ENCODE measurements at regions not wholly inside any gene's neighbourhood (a gene's known extent, or its start where the extent isn't known, plus 50 kb on each side); places are given as distances from the start of the nearest gene placed in this dataset.
"Not testable (repeated sequence)": the region's sequence is repeated elsewhere in the genome, so short reads cannot be mapped to it uniquely, and the experiment has no call there.

DNA sequence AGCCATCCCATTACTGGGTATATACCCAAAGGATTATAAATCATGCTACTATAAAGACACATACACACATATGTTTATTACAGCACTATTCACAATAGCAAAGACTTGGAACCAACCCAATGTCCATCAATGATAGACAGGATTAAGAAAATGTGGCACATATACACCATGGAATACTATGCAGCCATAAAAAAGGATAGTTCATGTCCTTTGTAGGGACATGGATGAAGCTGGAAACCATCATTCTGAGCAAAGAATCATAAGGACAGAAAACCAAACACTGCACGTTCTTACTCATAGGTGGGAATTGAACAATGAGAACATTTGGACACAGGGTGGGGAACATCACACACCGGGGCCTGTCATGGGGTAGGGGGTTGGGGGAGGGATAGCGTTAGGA is 60.3 kb upstream of the NMU start:
- DNase-seq = not testable (repeated sequence)

DNA sequence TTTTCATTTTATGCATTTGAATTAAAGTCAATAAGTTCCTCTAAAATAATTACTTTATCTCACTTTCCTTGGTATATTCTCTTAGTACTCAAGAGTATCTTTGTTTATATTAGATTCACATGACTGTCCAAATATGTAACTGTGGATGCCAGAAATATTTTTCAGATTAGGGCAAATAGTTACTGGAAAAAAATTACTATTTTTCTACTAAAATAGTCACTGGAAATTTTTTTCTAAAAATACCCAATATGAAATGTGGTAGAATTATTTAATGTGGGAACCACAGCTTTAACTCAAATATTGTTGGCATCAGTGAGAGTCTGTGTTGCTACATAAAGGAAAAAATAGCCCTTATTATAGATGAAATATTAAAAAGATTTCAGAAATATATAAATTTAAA is 70.4 kb upstream of the NMU start:
- no peak for DNase-seq

DNA sequence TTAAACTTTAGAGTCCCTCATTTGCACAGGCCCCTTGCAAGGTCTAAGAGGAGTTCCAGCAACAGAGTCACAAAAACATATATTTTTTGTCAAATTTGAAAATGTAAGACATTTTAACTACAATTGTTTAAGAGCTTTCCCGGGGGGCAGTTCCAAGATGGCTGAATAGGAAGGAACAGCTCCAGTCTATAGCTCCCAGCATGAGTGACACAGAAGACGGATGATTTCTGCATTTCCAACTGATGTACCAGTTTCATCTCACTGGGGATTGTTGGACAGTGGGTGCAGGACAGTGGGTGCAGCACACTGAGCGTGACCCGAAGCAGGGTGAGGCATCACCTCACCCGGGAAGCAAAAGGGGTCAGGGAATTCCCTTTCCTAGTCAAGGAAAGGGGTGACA is 71.4 kb upstream of the NMU start:
- DNase-seq = no peak

DNA sequence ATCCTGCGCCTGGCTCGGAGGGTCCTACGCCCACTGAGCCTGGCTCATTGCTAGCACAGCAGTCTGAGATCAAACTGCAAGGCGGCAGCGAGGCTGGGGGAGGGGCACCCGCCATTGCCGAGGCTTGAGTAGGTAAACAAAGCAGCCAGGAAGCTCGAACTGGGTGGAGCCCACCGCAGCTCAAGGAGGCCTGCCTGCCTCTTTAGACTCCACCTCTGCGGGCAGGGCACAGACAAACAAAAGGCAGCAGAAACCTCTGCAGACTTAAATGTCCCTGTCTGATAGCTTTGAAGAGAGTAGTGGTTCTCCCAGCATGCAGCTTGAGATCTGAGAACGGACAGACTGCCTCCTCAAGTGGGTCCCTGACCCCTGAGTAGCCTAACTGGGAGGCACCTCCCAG is 71.9 kb upstream of the NMU start:
- DNase-seq = not testable (repeated sequence)

DNA sequence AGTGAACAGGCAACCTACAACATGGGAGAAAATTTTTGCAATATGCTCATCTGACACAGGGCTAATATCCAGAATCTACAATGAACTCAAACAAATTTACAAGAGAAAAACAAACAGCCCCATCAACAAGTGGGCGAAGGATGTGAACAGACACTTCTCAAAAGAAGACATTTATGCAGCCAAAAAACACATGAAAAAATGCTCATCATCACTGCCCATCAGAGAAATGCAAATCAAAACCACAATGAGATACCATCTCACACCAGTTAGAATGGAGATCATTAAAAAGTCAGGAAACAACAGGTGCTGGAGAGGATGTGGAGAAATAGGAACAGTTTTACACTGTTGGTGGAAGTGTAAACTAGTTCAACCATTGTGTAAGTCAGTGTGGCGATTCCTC is 76.7 kb upstream of the NMU start:
- not testable (repeated sequence) for DNase-seq

DNA sequence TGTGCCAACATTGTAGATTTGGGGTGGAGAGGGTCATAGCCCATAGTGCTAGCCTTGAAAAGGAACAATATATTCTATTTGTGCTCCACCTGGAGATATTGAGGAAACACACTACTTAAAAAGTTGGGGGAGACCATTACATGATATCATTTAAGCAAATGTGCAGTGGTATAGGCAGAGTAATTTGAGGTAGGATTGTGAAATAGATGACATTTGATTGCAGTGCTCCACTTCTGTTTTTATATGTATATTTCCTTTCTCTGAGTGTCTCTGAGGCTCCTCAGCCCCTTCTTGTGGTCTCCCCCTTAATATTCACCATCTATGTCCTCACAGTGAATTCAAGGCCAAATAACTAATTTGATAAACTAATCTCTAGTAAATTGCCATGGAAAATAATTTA is 85.6 kb upstream of the NMU start:
- DNase-seq = no peak

DNA sequence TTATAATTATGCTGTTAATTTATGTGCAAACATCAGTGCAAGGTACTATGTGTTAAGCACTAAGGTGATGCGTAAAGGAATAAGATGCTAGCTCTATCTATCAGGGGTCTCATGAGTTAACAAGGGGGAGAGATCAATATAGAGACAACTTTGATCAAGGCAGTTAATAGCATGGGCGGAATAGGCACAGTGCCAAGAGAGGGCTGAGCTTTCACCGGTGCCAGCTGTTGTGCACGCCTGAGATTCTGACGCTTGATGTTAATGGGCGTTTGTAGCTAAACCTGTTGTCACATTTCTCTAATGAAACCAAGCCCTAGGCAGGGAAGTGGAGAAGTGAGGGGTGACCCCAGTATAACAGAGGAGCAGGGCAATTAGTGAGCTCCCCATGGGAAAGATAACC is 86.0 kb upstream of the NMU start:
- no peak for DNase-seq

DNA sequence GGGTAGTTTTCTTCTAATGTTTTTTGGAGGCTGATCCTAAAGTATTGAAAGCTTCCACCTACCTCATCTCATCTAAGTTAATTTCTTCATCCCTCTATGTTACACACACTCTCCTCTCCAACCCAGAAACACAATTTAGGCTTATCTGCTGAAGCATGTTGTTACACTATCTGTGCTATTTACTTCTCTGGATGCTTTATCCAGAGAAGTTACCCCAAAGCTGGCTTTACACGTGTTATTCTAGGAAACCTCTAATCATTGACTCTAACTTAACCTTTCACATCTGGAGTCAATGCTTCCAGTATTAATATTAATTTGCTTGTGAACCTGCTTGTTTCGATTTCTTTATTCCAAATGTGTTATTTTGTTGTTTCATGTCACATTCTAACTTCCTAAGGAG is 87.3 kb upstream of the NMU start:
- DNase-seq = no peak

DNA sequence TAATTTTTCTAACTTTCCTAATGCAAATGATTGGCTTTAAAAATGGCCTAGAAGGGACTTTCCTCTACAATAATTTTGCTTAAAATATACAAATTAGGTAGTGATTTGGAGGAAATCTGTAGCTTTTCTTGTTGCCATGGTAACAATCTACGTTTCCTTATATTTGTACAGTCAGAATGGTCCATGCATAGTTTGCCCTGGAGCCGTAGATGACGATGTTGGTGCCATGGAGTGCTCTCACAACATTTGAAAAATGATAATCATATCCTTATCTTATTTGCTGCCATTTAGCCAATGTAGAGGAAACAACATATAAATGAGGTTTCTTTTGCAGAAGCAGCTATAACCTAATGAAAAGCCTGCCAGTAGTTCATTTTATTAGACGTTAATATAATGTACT is 89.0 kb upstream of the NMU start:
- DNase-seq = no peak

DNA sequence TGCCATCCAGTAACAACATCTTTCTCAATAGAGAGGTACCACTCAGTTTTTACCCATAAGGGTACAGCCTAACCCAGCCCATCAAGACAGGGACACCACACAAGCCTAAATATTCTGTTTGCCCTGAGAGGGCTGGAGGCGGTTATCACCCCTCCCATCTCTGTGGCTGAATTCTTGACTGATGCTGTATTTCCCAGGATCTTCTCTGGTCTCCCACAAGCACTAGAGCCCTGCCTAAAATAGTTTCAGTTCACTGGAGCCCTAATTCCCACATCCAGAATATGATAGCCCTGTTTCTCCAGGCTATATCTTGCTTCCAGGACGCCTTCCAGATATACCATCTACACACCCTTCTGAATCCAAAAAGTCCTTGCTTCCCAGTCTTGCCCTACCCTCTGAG is 91.6 kb upstream of the NMU start:
- no peak for DNase-seq

DNA sequence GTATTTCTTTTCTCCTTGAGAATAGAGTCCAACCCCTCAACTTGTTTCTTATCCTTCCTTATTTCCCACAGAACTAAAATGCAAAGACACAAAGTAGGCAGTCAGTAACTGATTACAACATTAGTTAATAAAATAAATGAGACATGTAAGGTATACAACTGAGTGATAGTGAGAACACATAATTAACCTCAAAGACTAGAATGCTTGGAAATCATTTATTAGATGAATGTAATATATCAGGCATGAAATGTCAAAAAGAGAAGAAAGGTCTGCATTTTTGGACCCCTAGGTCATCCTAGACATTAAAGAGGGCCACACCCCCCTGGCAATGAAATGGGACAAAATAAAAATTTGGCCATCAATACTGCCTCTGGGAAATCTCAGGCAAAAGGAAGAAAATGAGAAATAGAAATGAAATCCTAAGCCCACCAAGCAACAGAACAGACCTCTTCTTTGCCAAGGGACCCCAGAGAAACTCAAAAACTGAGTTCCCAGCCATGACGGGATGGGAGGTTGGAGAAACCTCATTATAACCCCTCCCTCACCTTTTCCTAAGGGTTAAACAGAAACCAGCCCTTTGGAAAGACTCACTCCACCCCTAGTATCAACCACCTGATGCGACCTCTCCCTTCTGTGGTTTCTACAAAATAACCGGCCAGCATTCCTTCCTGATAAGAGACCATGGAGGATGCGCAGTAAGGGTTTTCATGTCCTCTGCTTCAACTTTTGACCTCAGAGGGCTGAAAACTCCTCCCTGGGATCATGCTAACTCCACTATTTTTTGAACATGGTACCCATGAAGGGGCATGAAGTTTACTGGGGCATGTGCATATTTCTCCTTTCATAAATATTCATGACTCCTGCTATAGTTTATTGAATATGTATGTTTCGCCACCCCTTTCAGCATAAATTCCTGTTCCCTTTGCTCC is 90.0 kb upstream of the EXOC1L start:
- peak; percentile 24 for DNase-seq

DNA sequence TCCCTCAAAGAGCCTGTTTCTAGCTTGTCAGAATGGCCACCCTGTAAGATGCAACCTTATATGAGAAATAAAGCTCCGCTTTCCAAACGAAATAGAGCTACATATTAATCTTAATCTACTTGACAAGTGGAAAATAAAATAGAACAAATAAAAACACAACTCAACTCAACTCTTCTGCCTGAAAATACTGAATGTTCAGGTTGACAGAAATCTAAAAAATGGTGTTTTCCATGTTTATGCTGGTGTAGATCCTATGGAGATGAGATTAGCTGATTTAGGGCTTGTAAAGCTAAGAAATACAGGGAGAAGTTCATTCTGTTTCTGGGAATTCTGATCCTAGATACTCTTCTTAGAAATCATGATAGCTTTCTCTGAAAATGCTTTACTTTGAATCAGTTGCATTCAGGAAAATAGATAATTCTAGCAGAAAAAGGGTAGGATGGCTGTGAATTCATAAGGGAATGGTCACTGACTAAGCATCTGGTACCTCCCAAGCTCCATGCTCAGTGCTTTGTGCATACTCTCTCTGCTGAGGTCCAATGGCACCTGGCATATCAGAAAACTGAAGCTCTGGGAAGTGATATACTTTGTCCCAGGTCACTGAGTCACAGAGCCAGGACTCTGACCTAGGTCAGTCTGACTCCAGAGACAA is 89.2 kb upstream of the EXOC1L start:
- DNase-seq = no peak

DNA sequence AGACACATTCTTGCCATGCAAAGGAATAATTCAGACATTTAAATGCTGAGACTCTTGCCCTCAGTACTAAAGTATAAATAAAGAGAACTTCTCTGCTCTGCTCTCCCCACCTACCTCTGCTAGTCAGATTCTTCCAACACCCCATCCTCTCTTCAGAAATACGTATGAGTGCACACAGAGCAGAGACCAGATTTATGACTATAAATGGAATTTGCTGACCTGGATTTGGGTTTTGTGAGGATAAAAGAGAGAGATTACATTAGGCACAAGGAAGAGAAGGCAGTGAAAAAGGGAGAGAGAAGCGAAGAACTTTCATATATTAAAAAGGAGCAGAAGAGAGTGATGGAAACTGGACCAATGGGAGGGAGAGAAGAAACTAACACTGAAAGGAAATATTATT is 87.6 kb upstream of the EXOC1L start:
- no peak for DNase-seq

DNA sequence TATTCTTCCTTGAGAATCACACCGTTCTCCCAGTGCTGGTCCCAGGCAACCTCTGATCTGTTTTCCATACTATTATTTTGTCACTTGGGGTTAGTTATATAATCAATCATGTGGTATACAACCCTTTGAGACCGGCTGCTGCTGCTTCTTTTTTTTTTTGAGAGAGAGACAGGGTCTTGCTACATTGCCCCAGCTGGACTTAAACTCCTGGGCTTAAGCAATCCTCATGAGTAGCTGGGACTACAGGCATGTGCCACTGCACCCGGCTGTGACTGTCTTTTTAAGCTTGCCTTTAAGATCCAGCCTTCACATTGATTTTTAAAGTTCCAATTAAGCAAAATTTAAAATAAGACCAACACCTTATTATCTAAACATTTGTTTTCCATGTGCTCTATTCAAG is 86.7 kb upstream of the EXOC1L start:
- no peak for DNase-seq

DNA sequence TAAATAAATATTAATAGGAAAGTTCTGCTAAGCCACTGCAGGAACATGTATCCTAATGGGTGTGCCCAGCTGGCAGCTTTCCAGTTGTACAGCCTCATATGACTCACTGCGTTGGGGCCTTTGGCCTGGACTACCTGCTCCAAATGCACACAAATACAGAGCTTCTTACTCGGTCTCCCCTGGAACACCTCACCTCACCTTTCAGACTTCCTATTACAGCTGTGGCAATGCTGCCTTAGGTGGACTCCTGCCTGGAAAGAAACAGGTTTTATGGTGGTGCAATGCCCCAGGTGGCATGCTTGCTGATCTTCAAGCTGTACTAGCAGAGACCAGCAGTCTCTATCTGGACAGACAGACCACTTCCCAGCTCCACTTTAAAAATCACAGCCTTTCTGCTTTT is 85.7 kb upstream of the EXOC1L start:
- DNase-seq = no peak

DNA sequence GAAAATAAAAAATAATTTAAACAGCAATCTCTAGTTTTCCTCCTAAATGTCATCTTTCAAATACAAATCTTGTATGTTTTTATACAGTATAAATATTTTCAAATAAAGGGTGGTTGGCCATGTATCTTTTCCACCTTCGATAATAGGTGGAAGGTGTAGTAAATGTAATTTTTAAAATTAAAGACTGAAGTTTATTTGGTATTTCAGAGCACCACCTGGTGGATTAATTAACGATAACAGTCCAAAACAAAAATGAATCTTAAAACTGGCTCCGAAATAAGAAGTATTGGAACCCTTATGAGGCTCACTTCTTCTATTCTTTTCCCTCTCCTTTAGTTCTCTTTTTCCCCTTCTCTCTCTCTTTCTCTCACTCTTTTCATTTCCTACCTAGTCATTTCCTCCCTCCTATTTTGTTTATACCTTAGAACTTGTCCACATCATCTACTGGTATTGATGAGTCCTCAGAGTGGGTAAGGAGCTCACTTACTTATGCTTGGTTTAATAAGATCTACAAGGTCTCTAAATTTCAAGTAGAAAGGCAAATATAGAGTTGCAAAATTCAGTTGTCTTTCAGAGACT is 82.9 kb upstream of the EXOC1L start:
- no peak for DNase-seq

DNA sequence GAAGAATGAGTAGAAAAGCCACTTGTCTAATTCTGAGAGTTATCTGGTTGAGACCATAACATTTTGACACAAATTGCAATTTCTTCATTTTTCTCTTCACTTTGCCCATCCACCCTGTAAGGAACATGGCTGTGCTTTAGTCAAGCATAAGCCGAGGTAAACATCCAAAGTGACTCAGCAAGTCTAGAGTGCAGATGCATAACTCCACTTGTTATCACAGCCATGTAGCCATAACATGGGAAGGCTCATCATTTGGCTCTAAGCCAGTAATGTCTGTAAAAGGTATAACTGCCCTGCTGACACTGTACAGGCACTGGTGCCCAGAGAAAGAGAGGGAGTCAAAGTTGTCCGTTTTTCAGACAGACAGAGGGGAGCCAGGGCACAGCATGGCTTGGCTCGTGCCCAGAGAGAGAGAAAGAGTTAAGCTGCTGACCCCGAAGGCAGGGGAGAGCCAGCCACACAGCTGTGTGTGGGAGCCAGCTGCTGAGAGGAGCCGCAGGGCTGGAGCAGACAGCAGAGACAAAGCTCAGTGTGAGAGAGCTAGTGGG is 76.9 kb upstream of the EXOC1L start:
- DNase-seq = peak; percentile 28

DNA sequence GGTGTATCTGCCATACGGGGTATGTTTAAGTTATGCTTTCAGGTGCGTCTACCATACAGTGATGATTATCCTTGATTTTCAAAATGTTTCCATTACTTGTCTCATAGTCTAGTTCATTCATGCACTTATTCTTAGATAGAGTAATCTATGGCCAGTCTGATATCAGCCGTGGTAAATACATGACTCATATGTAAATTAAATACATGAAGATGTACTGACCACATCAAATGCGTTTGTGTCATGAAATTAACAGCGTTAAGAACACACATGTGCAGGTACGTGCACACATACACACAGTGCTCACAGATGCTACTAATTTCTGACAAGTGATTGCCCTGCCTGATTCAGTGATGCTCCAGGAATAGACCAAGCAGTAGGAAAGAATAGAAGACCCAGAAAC is 75.2 kb upstream of the EXOC1L start:
- no peak for DNase-seq

DNA sequence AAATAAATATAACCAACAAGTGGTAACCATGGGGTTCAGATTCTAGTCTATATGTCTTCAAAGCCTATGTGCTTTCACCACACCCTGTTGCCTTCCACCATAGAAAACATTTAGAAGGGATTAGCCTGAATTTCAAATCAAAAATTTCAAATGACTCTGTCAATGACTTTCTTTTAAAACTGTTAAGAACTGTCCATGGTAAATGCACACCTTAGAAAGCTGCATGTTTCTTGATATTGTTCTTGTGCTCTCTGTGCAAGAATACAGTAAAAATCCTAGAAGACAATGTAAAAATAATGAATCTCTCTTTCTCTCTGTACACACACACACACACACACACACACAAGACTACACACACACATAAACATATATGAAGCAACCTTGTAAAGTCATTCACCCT is 74.6 kb upstream of the EXOC1L start:
- DNase-seq = no peak

DNA sequence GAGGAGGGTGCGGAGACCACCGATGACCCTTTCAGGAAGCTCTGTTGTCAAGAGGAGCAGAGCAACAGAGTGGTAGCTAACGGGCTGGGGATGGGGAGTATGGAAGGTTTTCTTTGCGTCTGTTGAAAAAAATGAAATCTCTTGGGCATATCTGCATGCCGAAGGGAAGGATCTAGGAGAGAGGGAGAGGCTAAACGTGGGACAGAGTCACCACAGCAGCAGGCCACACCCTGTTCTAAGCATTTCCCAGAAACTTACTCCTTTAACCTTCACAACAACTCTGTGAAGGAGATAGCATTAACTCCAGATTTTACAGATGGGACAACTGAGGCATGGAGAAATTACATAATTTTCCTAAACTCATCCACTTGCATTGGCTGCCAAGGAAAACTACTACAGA is 71.8 kb upstream of the EXOC1L start:
- DNase-seq = no peak

DNA sequence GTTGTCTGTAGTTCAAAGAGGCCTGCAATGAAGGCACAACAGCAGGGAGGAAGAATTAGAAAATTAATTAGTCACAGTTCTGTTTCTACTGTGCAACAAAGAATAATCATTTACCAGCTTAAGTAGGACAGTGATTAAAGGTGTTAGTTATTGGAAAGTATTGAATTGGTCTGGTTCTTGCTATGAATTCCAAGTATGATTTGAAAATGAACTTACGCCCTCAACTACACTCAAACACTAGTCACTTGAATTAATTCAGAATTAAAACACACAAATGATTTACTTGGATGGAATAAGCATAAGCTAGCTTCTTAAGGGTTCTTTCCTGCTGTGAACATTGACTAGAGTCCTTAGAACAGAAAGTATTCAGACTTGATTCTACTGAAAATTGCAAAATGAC is 69.9 kb upstream of the EXOC1L start:
- DNase-seq = no peak

DNA sequence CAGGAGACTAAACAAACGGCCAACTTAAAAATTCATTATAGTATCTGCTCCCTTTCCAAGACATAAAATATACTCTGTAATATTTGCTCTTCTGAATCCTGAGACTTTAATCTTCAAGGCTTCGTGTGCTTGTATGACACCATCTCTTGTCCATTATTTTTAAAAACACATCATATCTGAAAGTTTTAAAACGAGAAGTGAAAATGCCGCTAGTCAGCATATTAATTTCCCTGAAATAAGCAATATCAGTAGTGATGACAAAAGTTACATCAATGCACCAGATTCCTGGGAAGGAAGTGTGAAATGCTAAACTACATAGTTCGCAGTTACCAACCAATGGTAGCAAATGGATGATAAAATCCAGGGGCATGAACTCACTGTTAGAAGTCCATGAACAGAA is 66.8 kb upstream of the EXOC1L start:
- DNase-seq = no peak

DNA sequence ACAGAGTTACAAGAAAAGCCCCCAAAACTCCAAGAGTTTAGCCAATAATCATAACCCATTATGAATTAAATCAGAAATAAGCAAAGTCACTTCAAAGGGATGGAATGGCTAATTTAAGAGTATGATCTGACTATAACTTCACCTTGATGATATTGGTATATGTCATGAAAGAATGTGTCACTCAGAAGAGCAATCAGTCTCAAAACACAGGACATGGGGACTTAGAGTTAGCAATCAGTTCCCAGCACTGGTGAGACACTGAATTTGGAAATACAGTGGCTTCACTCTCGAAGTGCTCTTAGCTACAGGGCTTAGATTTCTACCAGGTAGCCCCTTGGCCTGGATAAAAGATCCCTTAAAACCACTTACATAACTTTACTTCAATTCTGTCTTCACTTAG is 65.7 kb upstream of the EXOC1L start:
- DNase-seq = no peak

Measured in right kidney (tissue), 1 donor.